Epithelial cell of esophagus (primary cell): ENCODE measurements at regions not wholly inside any gene's neighbourhood (a gene's known extent, or its start where the extent isn't known, plus 50 kb on each side); places are given as distances from the start of the nearest gene placed in this dataset.

ENCODE experiments used
- DNase-seq: peaks from one replicate; pipeline ENCODE4 v3.0.0; 2010; ENCODE audit warnings: low read depth
- H3K4me3 ChIP-seq: 2 replicates; pipeline ENCODE4 v1.5.1; 2011; ENCODE audit warnings: mild to moderate bottlenecking, low read length, control low read depth
- TF ChIP-seq, protein P1 (sequence below): IDR thresholded peaks from 2 replicates; pipeline ENCODE4 v1.5.1; 2011; ENCODE audit warnings: low read depth, mild to moderate bottlenecking, low read length, control low read depth, inconsistent platforms; ENCODE audit not compliant: insufficient read depth; ENCODE audit errors: missing control alignments

GRCh38 chr15:91535856-91536500 is 317.5 kb upstream of the SLCO3A1 start:
- DNase-seq = peak; percentile 30
- TF ChIP-seq, protein P1, sequence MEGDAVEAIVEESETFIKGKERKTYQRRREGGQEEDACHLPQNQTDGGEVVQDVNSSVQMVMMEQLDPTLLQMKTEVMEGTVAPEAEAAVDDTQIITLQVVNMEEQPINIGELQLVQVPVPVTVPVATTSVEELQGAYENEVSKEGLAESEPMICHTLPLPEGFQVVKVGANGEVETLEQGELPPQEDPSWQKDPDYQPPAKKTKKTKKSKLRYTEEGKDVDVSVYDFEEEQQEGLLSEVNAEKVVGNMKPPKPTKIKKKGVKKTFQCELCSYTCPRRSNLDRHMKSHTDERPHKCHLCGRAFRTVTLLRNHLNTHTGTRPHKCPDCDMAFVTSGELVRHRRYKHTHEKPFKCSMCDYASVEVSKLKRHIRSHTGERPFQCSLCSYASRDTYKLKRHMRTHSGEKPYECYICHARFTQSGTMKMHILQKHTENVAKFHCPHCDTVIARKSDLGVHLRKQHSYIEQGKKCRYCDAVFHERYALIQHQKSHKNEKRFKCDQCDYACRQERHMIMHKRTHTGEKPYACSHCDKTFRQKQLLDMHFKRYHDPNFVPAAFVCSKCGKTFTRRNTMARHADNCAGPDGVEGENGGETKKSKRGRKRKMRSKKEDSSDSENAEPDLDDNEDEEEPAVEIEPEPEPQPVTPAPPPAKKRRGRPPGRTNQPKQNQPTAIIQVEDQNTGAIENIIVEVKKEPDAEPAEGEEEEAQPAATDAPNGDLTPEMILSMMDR = no peak
- H3K4me3 ChIP-seq = no peak overlapping the region

GRCh38 chr15:91537856-91538255 is 315.7 kb upstream of the SLCO3A1 start:
- TF ChIP-seq, protein P1 = no peak
- DNase-seq = no peak

GRCh38 chr15:91538782-91539181 is 314.7 kb upstream of the SLCO3A1 start:
- H3K4me3 ChIP-seq = no peak overlapping the region
- DNase-seq = no peak
- TF ChIP-seq, protein P1 = no peak

More at GRCh38 chr15:91537856-91538255, 315.7 kb upstream of the SLCO3A1 start:
- no peak overlapping the region for H3K4me3 ChIP-seq

DNA sequence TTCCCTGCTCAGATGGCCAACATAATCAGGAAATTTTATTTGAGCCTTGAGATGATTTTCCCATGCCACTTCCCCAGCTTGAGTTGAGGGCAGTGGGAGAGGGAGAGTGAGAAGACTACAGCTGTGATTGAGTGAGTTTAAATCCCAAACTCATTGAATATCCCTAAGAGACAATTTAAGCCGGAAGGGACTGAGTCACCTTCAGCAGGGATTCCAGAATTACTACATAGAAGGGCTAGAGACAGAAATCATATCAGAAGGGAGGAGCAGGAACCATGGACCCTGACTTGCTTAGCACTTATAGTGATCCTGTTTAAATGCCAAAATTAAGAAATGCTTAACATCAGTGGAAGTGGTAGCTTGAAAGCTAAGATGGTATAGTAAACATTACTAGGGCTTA is 312.2 kb upstream of the SLCO3A1 start:
- H3K4me3 ChIP-seq = no peak overlapping the region
- TF ChIP-seq, protein P1 = no peak
- peak; percentile 18 for DNase-seq

- TF ChIP-seq, protein P1 = no peak
- no peak for DNase-seq
- H3K4me3 ChIP-seq = no peak overlapping the region
Observed at GRCh38 chr15:91542226-91542625, 311.3 kb upstream of the SLCO3A1 start.

DNA sequence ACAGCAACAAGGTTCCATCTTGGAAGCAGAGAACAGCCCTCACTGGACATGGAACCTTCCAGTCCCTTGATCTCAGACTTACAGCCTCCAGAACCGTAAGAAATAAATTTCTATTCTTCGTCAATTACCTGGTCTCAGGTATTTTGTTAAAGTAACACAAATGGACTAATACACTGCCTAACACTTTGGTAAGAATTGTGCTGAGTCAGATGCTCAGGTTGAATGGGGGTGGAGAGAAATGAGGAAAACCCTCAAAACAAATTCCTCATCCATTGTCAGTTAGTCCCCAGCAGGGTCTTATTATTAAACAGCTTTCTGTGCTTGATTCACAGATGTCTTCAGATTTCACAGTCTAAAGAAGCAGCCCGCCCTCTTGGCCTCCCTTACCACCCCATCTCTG is 306.2 kb upstream of the SLCO3A1 start:
- no peak overlapping the region for H3K4me3 ChIP-seq
- TF ChIP-seq, protein P1 = no peak
- no peak for DNase-seq

DNA sequence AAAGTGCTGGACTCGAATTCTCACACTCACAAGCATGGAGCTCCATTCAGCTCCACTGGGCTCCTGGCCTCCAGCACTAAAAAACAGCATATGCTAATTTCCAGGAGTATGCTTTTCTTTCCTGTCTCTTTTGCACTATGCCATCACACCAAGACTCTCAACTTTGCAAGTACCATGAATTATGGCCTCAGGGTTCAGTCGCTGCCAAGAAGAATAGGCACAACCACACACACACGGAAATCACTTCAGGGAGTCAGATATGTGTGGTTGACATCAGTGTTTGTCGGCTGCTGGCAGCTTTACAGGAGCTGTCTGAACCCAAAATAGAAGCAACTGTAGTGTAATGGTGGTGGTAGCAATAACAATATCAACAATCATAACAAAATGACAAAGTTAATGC is 305.0 kb upstream of the SLCO3A1 start:
- TF ChIP-seq, protein P1 = no peak
- DNase-seq = no peak
- H3K4me3 ChIP-seq = no peak overlapping the region
